ENCODE measurements at regions not wholly inside any gene's neighbourhood (a gene's known extent, or its start where the extent isn't known, plus 50 kb on each side); places are given as distances from the start of the nearest gene placed in this dataset.
"Not testable (repeated sequence)": the region's sequence is repeated elsewhere in the genome, so short reads cannot be mapped to it uniquely, and the experiment has no call there.

DNA sequence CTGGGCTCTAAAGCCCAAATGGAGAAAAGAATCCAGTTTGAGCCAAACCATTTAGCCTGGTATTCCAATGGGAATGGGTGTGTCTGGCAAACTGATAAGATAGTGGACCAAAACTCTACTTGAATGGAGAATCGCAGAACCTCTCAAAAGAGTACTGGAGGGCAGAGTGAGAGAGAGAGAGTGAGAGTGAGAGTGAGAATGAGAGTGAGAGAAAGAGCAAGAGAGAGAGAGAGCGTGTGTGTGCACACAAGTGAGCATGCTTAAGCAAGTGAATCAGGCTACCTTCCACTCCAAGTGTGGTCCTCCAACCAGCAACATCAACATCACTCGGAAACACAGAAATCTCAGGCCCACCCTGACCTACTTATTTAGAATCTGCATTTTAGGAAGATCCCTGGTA, 58.8 kb downstream of the UQCRFS1 start:
- Mint-ChIP-seq H3K9me3 (ENCODE audit: low read depth) (peaks cover 36% of the 10 kb centered on the region), H3K4me3 (no peak overlapping the region), H3K4me1 (ENCODE audit: low read depth) (no peaks in the 10 kb centered on the region), H3K36me3 (no peaks in the 10 kb centered on the region), H3K27me3 (peaks cover 3% of the 10 kb centered on the region), H3K27ac (no peak overlapping the region)

DNA sequence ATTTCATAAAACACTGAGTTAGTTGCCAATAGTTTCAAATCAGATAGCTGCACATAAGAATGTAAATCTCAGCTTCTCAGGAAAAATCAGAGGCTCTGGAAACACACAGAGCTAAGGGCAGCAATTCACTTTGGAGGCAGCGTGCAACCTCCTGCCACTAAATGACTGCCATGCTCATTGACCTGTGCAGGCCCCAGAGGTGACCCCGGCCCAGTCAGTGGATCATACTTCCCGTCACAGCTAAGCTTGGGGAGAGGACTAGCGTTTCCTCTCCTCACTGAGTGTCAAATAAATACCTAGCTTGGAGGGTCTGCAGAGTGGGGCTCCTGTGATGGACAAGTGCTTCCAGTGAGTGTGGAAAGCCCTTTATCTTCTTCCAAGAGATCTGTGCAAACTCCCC, 67.2 kb downstream of the UQCRFS1 start:
- H3K27ac Mint-ChIP-seq = no peak overlapping the region
- H3K36me3 Mint-ChIP-seq = no peaks in the 10 kb centered on the region
- no peaks in the 10 kb centered on the region for H3K4me1 Mint-ChIP-seq (ENCODE audit: low read depth)
- H3K27me3 Mint-ChIP-seq = peaks cover 11% of the 10 kb centered on the region
- H3K4me3 Mint-ChIP-seq = no peak overlapping the region
- H3K9me3 Mint-ChIP-seq (ENCODE audit: low read depth) = no peaks in the 10 kb centered on the region

DNA sequence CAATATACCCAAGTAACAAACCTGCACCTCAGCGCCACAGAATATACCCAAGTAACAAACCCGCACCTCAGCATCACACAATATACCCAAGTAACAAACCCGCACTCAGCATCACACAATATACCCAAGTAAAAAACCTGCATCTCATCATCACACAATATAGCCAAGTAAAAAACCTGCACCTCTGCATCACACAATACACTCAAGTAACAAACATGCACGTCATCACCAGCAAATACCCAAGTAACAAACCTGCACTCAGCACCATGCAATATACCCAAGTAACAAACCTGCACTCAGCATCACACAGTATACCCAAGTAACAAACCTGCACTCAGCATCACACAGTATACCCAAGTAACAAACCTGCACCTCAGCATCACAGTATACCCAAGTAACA, 69.8 kb downstream of the UQCRFS1 start:
- Mint-ChIP-seq H3K27ac (no peak overlapping the region), H3K27me3 (peaks cover 11% of the 10 kb centered on the region), H3K9me3 (ENCODE audit: low read depth) (peaks cover 3% of the 10 kb centered on the region), H3K4me3 (no peak overlapping the region), H3K36me3 (no peaks in the 10 kb centered on the region), H3K4me1 (ENCODE audit: low read depth) (no peaks in the 10 kb centered on the region)

- H3K36me3 Mint-ChIP-seq = no peaks in the 10 kb centered on the region
- H3K9me3 Mint-ChIP-seq (ENCODE audit: low read depth) = peaks cover 8% of the 10 kb centered on the region
Observed at GRCh38 chr19:29139227-29139626, 73.7 kb downstream of the UQCRFS1 start.

DNA sequence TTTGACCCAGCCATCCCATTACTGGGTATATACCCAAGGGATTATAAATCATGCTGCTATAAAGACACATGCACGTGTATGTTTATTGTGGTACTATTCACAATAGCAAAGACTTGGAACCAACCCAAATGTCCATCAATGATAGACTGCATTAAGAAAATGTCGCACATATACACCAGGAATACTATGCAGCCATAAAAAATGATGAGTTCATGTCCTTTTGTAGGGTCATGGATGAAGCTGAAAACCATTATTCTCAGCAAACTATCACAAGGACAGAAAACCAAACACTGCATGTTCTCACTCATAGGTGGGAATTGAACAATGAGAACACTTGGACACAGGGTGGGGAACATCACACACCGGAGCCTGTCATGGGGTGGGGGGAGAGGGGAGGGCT, 74.7 kb downstream of the UQCRFS1 start:
- peaks cover 12% of the 10 kb centered on the region for H3K9me3 Mint-ChIP-seq (ENCODE audit: low read depth)
- not testable (repeated sequence) for H3K36me3 Mint-ChIP-seq; H3K27me3 Mint-ChIP-seq; H3K4me3 Mint-ChIP-seq; H3K27ac Mint-ChIP-seq; H3K4me1 Mint-ChIP-seq (ENCODE audit: low read depth)

More at GRCh38 chr19:29139227-29139626, 73.7 kb downstream of the UQCRFS1 start:
- H3K27me3 Mint-ChIP-seq = peaks cover 5% of the 10 kb centered on the region
- no peaks in the 10 kb centered on the region for H3K4me1 Mint-ChIP-seq (ENCODE audit: low read depth)
- no peak overlapping the region for H3K27ac Mint-ChIP-seq
- no peak overlapping the region for H3K4me3 Mint-ChIP-seq

DNA sequence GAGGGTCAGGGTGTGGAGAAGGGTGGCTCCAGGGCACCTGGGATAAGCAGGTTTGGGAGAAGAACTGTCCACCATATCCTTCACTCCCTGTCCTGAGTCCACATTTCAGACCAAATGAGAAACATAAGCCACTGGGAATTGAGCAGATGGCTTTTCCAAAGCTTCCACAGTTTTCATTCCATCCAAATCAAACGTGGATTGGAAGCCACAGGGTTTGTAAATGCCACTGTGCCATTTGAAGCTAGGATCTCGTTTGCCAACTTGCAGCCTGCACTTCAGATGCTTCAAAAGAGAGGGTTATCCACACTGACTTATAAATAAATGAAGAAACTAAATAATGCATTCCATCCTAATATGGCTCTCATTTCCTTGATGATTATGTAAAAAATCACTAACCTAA, 81.5 kb downstream of the UQCRFS1 start:
- H3K27ac Mint-ChIP-seq = no peak overlapping the region
- H3K36me3 Mint-ChIP-seq = no peaks in the 10 kb centered on the region
- H3K4me3 Mint-ChIP-seq = no peak overlapping the region
- H3K9me3 Mint-ChIP-seq (ENCODE audit: low read depth) = peaks cover 9% of the 10 kb centered on the region
- no peaks in the 10 kb centered on the region for H3K4me1 Mint-ChIP-seq (ENCODE audit: low read depth)
- H3K27me3 Mint-ChIP-seq = peaks cover 2% of the 10 kb centered on the region

DNA sequence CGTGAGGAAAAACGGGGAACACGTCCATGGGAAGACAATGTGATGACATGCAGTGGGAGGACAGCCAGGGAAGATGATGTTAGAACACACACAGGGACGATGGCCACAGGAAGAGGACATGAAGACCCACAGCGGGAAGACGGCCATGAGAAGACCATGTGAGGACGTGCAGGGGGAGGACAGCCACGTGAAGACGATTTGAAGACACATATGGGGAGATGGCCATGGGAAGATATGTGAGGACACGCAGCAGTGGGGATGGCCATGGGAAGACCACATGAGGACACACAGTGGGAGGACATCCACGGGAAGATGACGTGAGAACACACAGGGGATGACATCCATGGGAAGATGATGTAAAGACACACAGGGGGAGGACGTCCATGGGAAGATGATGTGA, 83.8 kb downstream of the UQCRFS1 start:
- no peaks in the 10 kb centered on the region for H3K4me1 Mint-ChIP-seq (ENCODE audit: low read depth)
- H3K27ac Mint-ChIP-seq = no peak overlapping the region
- H3K4me3 Mint-ChIP-seq = no peak overlapping the region
- H3K9me3 Mint-ChIP-seq (ENCODE audit: low read depth) = peaks cover 4% of the 10 kb centered on the region
- peaks cover 4% of the 10 kb centered on the region for H3K27me3 Mint-ChIP-seq
- H3K36me3 Mint-ChIP-seq = no peaks in the 10 kb centered on the region

GRCh38 chr19:29128203-29128602, 84.7 kb downstream of the UQCRFS1 start:
- Mint-ChIP-seq H3K27me3 (peaks cover 4% of the 10 kb centered on the region), H3K36me3 (no peaks in the 10 kb centered on the region), H3K9me3 (ENCODE audit: low read depth) (no peaks in the 10 kb centered on the region), H3K4me1 (ENCODE audit: low read depth) (no peaks in the 10 kb centered on the region), H3K4me3 (no peak overlapping the region), H3K27ac (no peak overlapping the region)

- Mint-ChIP-seq H3K36me3 (no peaks in the 10 kb centered on the region), H3K9me3 (ENCODE audit: low read depth) (peaks cover 4% of the 10 kb centered on the region), H3K27ac (no peak overlapping the region), H3K4me1 (ENCODE audit: low read depth) (no peaks in the 10 kb centered on the region), H3K4me3 (no peak overlapping the region), H3K27me3 (peaks cover 5% of the 10 kb centered on the region)
Observed at GRCh38 chr19:29122185-29122584, 90.8 kb downstream of the UQCRFS1 start.

GRCh38 chr19:29121684-29122083, 91.3 kb downstream of the UQCRFS1 start:
- no peak overlapping the region for H3K27ac Mint-ChIP-seq
- peaks cover 5% of the 10 kb centered on the region for H3K27me3 Mint-ChIP-seq
- H3K4me1 Mint-ChIP-seq (ENCODE audit: low read depth) = no peaks in the 10 kb centered on the region
- no peaks in the 10 kb centered on the region for H3K36me3 Mint-ChIP-seq
- peaks cover 4% of the 10 kb centered on the region for H3K9me3 Mint-ChIP-seq (ENCODE audit: low read depth)
- no peak overlapping the region for H3K4me3 Mint-ChIP-seq

- peaks cover 2% of the 10 kb centered on the region for H3K27me3 Mint-ChIP-seq
- no peak overlapping the region for H3K4me3 Mint-ChIP-seq
- H3K4me1 Mint-ChIP-seq (ENCODE audit: low read depth) = no peaks in the 10 kb centered on the region
- H3K27ac Mint-ChIP-seq = no peak overlapping the region
- peaks cover 4% of the 10 kb centered on the region for H3K9me3 Mint-ChIP-seq (ENCODE audit: low read depth)
- H3K36me3 Mint-ChIP-seq = no peaks in the 10 kb centered on the region
Observed at GRCh38 chr19:29120466-29120865, 92.5 kb downstream of the UQCRFS1 start.

DNA sequence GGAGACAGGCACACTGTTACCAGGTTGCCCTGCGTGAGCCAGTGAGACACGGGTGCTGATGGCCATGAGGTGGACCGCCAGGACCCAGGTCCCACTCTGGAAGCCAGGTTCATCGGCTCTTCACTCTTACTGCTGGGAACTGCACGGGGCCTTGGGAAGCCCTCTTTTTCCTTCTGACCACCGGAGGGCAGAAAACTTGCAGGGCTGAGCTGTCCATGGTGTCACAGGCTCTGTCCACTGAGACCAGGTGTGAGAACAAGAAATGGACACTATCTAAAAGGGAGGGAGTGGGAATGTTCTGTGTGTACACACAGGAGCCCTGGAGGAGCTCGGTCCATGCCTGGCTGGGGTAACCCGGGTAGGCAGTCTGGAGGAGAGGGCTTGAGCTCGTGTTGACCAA, 93.4 kb downstream of the UQCRFS1 start:
- Mint-ChIP-seq H3K27me3 (peaks cover 2% of the 10 kb centered on the region), H3K4me3 (no peak overlapping the region), H3K27ac (no peak overlapping the region), H3K4me1 (ENCODE audit: low read depth) (no peaks in the 10 kb centered on the region), H3K9me3 (ENCODE audit: low read depth) (peaks cover 4% of the 10 kb centered on the region), H3K36me3 (no peaks in the 10 kb centered on the region)

- no peak overlapping the region for H3K27ac Mint-ChIP-seq
Observed at GRCh38 chr19:29118389-29118788, 94.6 kb downstream of the UQCRFS1 start.

GRCh38 chr19:29117926-29118325, 95.0 kb downstream of the UQCRFS1 start:
- Mint-ChIP-seq H3K27ac (no peak overlapping the region), H3K36me3 (no peaks in the 10 kb centered on the region), H3K4me1 (ENCODE audit: low read depth) (no peaks in the 10 kb centered on the region), H3K27me3 (peaks cover 2% of the 10 kb centered on the region), H3K4me3 (no peak overlapping the region), H3K9me3 (ENCODE audit: low read depth) (peaks cover 4% of the 10 kb centered on the region)

More at GRCh38 chr19:29118389-29118788, 94.6 kb downstream of the UQCRFS1 start:
- H3K4me1 Mint-ChIP-seq (ENCODE audit: low read depth) = no peaks in the 10 kb centered on the region
- peaks cover 4% of the 10 kb centered on the region for H3K9me3 Mint-ChIP-seq (ENCODE audit: low read depth)
- peaks cover 2% of the 10 kb centered on the region for H3K27me3 Mint-ChIP-seq
- H3K4me3 Mint-ChIP-seq = no peak overlapping the region
- H3K36me3 Mint-ChIP-seq = no peaks in the 10 kb centered on the region

GRCh38 chr19:29115181-29115580, 97.8 kb downstream of the UQCRFS1 start:
- H3K4me3 Mint-ChIP-seq = no peak overlapping the region
- H3K27me3 Mint-ChIP-seq = peaks cover 2% of the 10 kb centered on the region
- H3K36me3 Mint-ChIP-seq = no peaks in the 10 kb centered on the region
- no peaks in the 10 kb centered on the region for H3K4me1 Mint-ChIP-seq (ENCODE audit: low read depth)
- no peak overlapping the region for H3K27ac Mint-ChIP-seq
- no peaks in the 10 kb centered on the region for H3K9me3 Mint-ChIP-seq (ENCODE audit: low read depth)

- Mint-ChIP-seq H3K9me3 (ENCODE audit: low read depth) (no peaks in the 10 kb centered on the region), H3K27ac (no peak overlapping the region), H3K4me1 (ENCODE audit: low read depth) (no peaks in the 10 kb centered on the region), H3K27me3 (peaks cover under 1% of the 10 kb centered on the region), H3K4me3 (no peak overlapping the region), H3K36me3 (no peaks in the 10 kb centered on the region)
Observed at GRCh38 chr19:29113838-29114237, 99.1 kb downstream of the UQCRFS1 start.

All from activated naive CD8-positive, alpha-beta T cell (primary cell).